HG03460 (cell line): ENCODE measurements at regions not wholly inside any gene's neighbourhood (a gene's known extent, or its start where the extent isn't known, plus 50 kb on each side); places are given as distances from the start of the nearest gene placed in this dataset.
"Not testable (repeated sequence)": the region's sequence is repeated elsewhere in the genome, so short reads cannot be mapped to it uniquely, and the experiment has no call there.

ENCODE experiments used
- ATAC-seq: cut with Tn5 transposase; IDR thresholded peaks from one replicate; pipeline ENCODE4 v1.9.1; 2021; ENCODE audit not compliant: unreplicated experiment

DNA sequence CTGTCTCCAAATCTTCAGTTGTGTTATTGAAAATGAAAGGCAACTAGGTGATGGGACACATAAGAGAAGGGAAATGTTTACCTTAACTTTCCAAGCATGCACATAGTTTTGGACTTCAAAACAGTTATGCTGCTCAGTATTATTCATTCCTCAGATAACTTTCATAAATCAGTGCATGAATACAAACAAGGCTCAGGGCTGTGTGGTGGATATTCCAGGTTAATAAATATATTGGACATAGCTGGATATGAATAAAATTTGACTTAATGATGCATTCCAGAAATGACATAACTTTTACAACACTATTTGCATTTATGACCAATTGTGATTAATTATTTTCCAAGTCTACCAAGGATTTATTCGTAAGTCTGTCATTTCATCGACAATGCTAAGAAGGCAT, 301.2 kb upstream of the ZNF804A start:
- no peak for ATAC-seq

GRCh38 chr2:184302506-184302905, 295.8 kb upstream of the ZNF804A start:
- no peak for ATAC-seq

GRCh38 chr2:184304006-184304405, 294.3 kb upstream of the ZNF804A start:
- no peak for ATAC-seq

- no peak for ATAC-seq
These were observed 293.2 kb upstream of the ZNF804A start for GRCh38 chr2:184305105-184305504.

- no peak for ATAC-seq
These were observed 289.6 kb upstream of the ZNF804A start for GRCh38 chr2:184308706-184309105.

DNA sequence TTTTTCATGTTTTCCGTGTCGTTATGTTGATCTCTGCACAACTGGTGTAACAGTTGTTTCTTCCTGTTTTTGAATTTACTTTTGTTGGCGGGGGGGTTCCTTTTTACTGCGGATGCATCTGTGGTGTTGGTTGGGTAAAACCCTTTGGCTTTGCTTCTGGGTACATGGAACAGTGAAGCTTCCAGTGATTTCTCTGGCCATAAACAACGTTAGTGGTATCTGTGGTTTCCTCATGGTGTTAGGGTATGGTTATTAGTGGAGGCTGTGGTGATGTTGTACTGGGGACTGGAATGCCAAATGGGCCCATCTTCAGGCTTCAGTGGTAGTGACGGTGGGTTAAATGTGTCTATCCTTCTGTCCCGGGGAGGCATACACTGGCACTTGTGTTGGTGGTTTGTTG, 285.4 kb upstream of the ZNF804A start:
- no peak for ATAC-seq

DNA sequence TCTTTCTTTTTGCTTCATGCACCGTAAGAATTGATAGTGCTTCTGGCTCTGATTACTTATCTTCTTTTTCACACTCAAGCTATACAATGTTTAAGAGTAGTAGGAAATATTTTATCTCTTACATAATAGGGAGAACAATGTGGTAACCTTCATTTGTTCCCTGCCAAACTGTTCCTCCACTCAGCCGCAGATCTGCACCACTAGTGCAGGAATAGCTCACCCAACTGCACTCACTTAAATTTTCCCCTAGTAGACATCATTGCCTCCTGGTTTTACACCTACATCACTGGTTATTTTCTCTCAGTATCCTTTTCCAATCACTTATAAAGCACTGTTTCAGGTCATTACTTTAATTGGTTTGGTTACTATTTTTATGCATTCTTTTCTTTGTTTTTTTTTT, 283.5 kb upstream of the ZNF804A start:
- ATAC-seq: no peak

GRCh38 chr2:184316921-184317320, 281.4 kb upstream of the ZNF804A start:
- ATAC-seq: no peak

GRCh38 chr2:184322615-184323014, 275.7 kb upstream of the ZNF804A start:
- no peak for ATAC-seq

- no peak for ATAC-seq
These were observed 272.3 kb upstream of the ZNF804A start for GRCh38 chr2:184326066-184326465.

GRCh38 chr2:184327805-184328204, 270.5 kb upstream of the ZNF804A start:
- not testable (repeated sequence) for ATAC-seq

- ATAC-seq: not testable (repeated sequence)
These were observed 267.8 kb upstream of the ZNF804A start for GRCh38 chr2:184330561-184330960.

- no peak for ATAC-seq
These were observed 261.6 kb upstream of the ZNF804A start for GRCh38 chr2:184336688-184337087.

- ATAC-seq: no peak
These were observed 259.6 kb upstream of the ZNF804A start for GRCh38 chr2:184338771-184339170.

DNA sequence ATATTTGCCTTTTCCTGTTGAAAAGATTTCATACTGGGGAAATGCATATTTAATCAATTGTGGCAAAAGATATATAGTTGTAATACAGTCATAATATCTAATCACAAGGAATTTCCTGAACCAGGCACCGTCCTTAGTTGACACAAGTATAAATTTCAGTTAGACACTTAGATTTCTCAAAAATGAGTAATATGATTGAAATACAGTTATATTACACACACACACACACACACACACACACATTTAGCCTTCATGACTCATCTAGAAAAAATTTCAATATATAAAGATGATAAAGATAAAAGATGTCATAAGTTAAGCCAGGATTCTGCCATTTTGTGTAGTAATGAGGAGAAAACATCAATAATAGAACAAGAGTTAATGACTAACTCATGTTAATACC, 258.4 kb upstream of the ZNF804A start:
- no peak for ATAC-seq

GRCh38 chr2:184346338-184346862, 251.9 kb upstream of the ZNF804A start:
- ATAC-seq: no peak

- ATAC-seq: no peak
These were observed 247.2 kb upstream of the ZNF804A start for GRCh38 chr2:184351126-184351525.

GRCh38 chr2:184357033-184357432, 241.3 kb upstream of the ZNF804A start:
- no peak for ATAC-seq

DNA sequence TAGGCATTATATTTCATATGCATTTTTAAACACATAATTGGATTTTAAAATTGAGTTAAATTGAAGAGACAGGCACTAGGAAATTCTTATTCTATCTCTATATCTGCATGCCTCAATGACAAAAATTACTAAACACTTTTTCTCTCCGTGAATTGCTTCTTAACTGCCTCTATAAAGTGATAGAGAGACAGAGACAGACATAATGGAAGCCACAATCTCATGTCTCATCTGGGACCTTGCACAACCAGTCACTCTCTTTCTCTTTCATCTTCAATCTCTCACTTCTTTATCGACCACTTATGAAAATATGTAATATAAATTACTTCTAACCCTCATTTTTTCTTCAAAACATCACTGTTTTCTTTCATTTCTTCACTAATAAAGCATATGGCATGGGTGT, 238.9 kb upstream of the ZNF804A start:
- ATAC-seq: no peak

GRCh38 chr2:184363213-184363612, 235.1 kb upstream of the ZNF804A start:
- no peak for ATAC-seq

- ATAC-seq: no peak
These were observed 231.1 kb upstream of the ZNF804A start for GRCh38 chr2:184367211-184367610.

DNA sequence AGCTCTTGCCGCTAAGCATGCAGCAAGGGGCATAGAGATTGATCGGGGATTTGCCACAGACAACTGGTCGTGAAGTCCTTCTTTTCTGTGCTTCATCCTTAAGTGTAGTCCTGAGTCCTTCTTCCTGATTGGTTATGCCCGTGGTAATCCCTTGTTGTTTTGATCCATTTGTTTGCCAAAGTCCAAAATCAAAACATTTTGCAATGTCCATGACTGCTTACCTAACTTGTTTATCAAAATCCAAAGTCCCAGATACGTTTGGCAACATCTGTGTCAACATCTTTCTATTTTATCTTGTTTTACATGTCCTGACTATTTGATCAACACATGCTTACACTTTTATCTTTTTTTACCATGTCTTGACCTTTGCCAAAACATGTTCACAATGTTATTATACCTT, 229.0 kb upstream of the ZNF804A start:
- no peak for ATAC-seq

- no peak for ATAC-seq
These were observed 227.4 kb upstream of the ZNF804A start for GRCh38 chr2:184370954-184371353.

- ATAC-seq: no peak
These were observed 226.7 kb upstream of the ZNF804A start for GRCh38 chr2:184371641-184372040.
